DND-41 (cell line): ENCODE measurements at regions not wholly inside any gene's neighbourhood (a gene's known extent, or its start where the extent isn't known, plus 50 kb on each side); places are given as distances from the start of the nearest gene placed in this dataset.

Source experiments
- ATAC-seq: fragments of 200-7000 bp; cut with Tn5 transposase; 3 replicates; pipeline ENCODE4 v1.9.1; 2021; ENCODE audit warnings: low read depth; ENCODE audit not compliant: insufficient read depth
- DNase-seq: peaks from one replicate; pipeline ENCODE4 v3.0.0-alpha.2; 2020
- H2AFZ ChIP-seq: 2 replicates; pipeline ENCODE4 v1.6.0; 2012; ENCODE audit warnings: low read depth, low read length
- H3K27ac ChIP-seq: 2 replicates; pipeline ENCODE4 v1.5.1; 2012; ENCODE audit warnings: low read length, inconsistent platforms
- H3K27me3 ChIP-seq: fragments of 200-600 bp; sonication (generic); 2 replicates; pipeline ENCODE4 v1.6.0; 2012; ENCODE audit warnings: low read length, mild to moderate bottlenecking, inconsistent platforms; ENCODE audit not compliant: insufficient read depth, poor library complexity
- H3K36me3 ChIP-seq: 2 replicates; pipeline ENCODE4 v1.5.1; 2012; ENCODE audit warnings: low read length, inconsistent platforms; ENCODE audit not compliant: insufficient read depth
- H3K4me1 ChIP-seq: 2 replicates; pipeline ENCODE4 v1.5.1; 2012; ENCODE audit warnings: mild to moderate bottlenecking, low read length; ENCODE audit not compliant: insufficient read depth
- H3K4me2 ChIP-seq: 2 replicates; pipeline ENCODE4 v1.6.0; 2012; ENCODE audit warnings: mild to moderate bottlenecking, moderate library complexity, low read length, inconsistent platforms; ENCODE audit not compliant: insufficient read depth
- H3K4me3 ChIP-seq, 2 experiments: fragments of 200-600 bp in 1 of 2; shearing (Covaris generic) in 1 of 2; 2 replicates each; pipeline ENCODE4 v1.5.1; 2012 to 2016; ENCODE audit warnings: inconsistent platforms in 2 of 2, low read length in 2 of 2, mild to moderate bottlenecking in 2 of 2, low read depth in 1 of 2, moderate library complexity in 1 of 2
- H3K79me2 ChIP-seq: 2 replicates; pipeline ENCODE4 v1.6.0; 2012; ENCODE audit warnings: low read length, inconsistent platforms; ENCODE audit not compliant: insufficient read depth
- H3K9ac ChIP-seq: 2 replicates; pipeline ENCODE4 v1.6.0; 2012; ENCODE audit warnings: low read depth, mild to moderate bottlenecking, inconsistent platforms, low read length, moderate library complexity
- H3K9me3 ChIP-seq: 2 replicates; pipeline ENCODE4 v1.5.1; 2012; ENCODE audit warnings: low read length, moderate library complexity, mild to moderate bottlenecking, inconsistent platforms; ENCODE audit not compliant: insufficient read depth, severe bottlenecking
- H4K20me1 ChIP-seq: 2 replicates; pipeline ENCODE4 v1.6.0; 2012; ENCODE audit warnings: low read length; ENCODE audit not compliant: insufficient read depth
- CTCF ChIP-seq: IDR thresholded peaks from 2 replicates; pipeline ENCODE4 v1.5.1; 2012; ENCODE audit warnings: borderline replicate concordance, low read length, moderate library complexity, mild to moderate bottlenecking; ENCODE audit not compliant: poor library complexity, severe bottlenecking; ENCODE audit errors: extremely low read depth
- EZH2 ChIP-seq: IDR thresholded peaks from 3 replicates; pipeline ENCODE4 v1.6.1; 2012; ENCODE audit warnings: borderline replicate concordance, low read depth, mild to moderate bottlenecking, moderate library complexity, low read length, inconsistent platforms; ENCODE audit not compliant: severe bottlenecking

GRCh38 chr3:59506191-59506590, 456.4 kb upstream of the CFAP20DC start:
- Histone ChIP-seq H3K79me2 (no peaks in the 10 kb centered on the region), H3K9ac (no peak overlapping the region), H3K36me3 (no peaks in the 10 kb centered on the region), H3K4me3 (no peak overlapping the region), H3K27me3 (no peaks in the 10 kb centered on the region), H2AFZ (no peak overlapping the region), H3K27ac (no peak overlapping the region), H3K4me2 (no peak overlapping the region), H4K20me1 (no peaks in the 10 kb centered on the region), H3K4me1 (no peaks in the 10 kb centered on the region), H3K9me3 (no peaks in the 10 kb centered on the region)
- no peak for DNase-seq
- no peak for ATAC-seq
- no peak for TF ChIP-seq CTCF

- H3K36me3 ChIP-seq: no peaks in the 10 kb centered on the region
- H2AFZ ChIP-seq: no peak overlapping the region
- DNase-seq (no peak), ATAC-seq (no peak)
- H3K27me3 ChIP-seq: no peaks in the 10 kb centered on the region
- no peaks in the 10 kb centered on the region for H3K4me1 ChIP-seq
- H4K20me1 ChIP-seq: no peaks in the 10 kb centered on the region
- no peak overlapping the region for H3K9ac ChIP-seq
- H3K27ac ChIP-seq: no peak overlapping the region
- H3K4me2 ChIP-seq: no peak overlapping the region
- no peak overlapping the region for H3K4me3 ChIP-seq
- no peaks in the 10 kb centered on the region for H3K79me2 ChIP-seq
- no peaks in the 10 kb centered on the region for H3K9me3 ChIP-seq
- TF ChIP-seq CTCF: no peak
- TF ChIP-seq EZH2: no peak
Observed at GRCh38 chr3:59503441-59503840, 453.6 kb upstream of the CFAP20DC start.

GRCh38 chr3:59502806-59503205, 453.0 kb upstream of the CFAP20DC start:
- no peak overlapping the region for H2AFZ ChIP-seq
- H3K36me3 ChIP-seq: no peaks in the 10 kb centered on the region
- H3K9ac ChIP-seq: no peak overlapping the region
- no peak overlapping the region for H3K4me3 ChIP-seq
- no peak overlapping the region for H3K27ac ChIP-seq
- no peaks in the 10 kb centered on the region for H3K4me1 ChIP-seq
- no peaks in the 10 kb centered on the region for H3K27me3 ChIP-seq
- no peaks in the 10 kb centered on the region for H4K20me1 ChIP-seq
- DNase-seq (no peak), ATAC-seq (no peak)
- H3K4me2 ChIP-seq: no peak overlapping the region
- no peaks in the 10 kb centered on the region for H3K79me2 ChIP-seq
- TF ChIP-seq EZH2: no peak
- no peak for TF ChIP-seq CTCF
- H3K9me3 ChIP-seq: no peaks in the 10 kb centered on the region

GRCh38 chr3:59499954-59500353, 450.1 kb upstream of the CFAP20DC start:
- no peaks in the 10 kb centered on the region for H3K36me3 ChIP-seq
- no peak overlapping the region for H3K27ac ChIP-seq
- H3K27me3 ChIP-seq: no peaks in the 10 kb centered on the region
- no peaks in the 10 kb centered on the region for H3K9me3 ChIP-seq
- no peak overlapping the region for H3K4me3 ChIP-seq
- ATAC-seq (no peak), DNase-seq (no peak)
- no peak overlapping the region for H3K4me2 ChIP-seq
- H4K20me1 ChIP-seq: no peaks in the 10 kb centered on the region
- no peak overlapping the region for H2AFZ ChIP-seq
- no peak overlapping the region for H3K9ac ChIP-seq
- no peaks in the 10 kb centered on the region for H3K4me1 ChIP-seq
- H3K79me2 ChIP-seq: no peaks in the 10 kb centered on the region
- no peak for TF ChIP-seq CTCF
- no peak for TF ChIP-seq EZH2
